IMR-90 (cell line): ENCODE measurements at regions not wholly inside any gene's neighbourhood (a gene's known extent, or its start where the extent isn't known, plus 50 kb on each side); places are given as distances from the start of the nearest gene placed in this dataset.

Experiments
- ATAC-seq: fragments of 200-7000 bp; cut with Tn5 transposase; 2 replicates; pipeline ENCODE4 v1.9.1; 2020; ENCODE audit warnings: low read depth, mild to moderate bottlenecking, moderate library complexity
- BruUV-seq: library from RNA; stranded (reverse); fragments of 400-500 nt; replicated peaks from 2 replicates; lab custom pipeline; 2021; lab: Mats Ljungman, UMichigan
- CTCF ChIA-PET: fragments of 300-600 bp; formaldehyde crosslinking; extraction: SDS; loops from one replicate; lab custom pipeline; 2021; ENCODE audit warnings: antibody characterized with exemption; lab: Yijun Ruan, JAX
- POLR2A ChIA-PET: fragments of 300-600 bp; sonication (Branson Sonifier 250); formaldehyde crosslinking; loops from one replicate; lab custom pipeline; 2022; ENCODE audit warnings: antibody characterized with exemption; ENCODE audit not compliant: unreplicated experiment; lab: Charles Lee
- DNase-seq: peaks from one replicate; pipeline ENCODE4 v3.0.0; 2013
- H2AFZ ChIP-seq: replicated peaks from 2 replicates; pipeline ENCODE3; 2013; ENCODE audit warnings: low read length, mild to moderate bottlenecking; ENCODE audit not compliant: poor library complexity
- H2AK5ac ChIP-seq: 2 replicates; pipeline ENCODE4 v1.6.1; 2013; ENCODE audit warnings: low read depth, low read length, inconsistent platforms
- H2AK9ac ChIP-seq: replicated peaks from 2 replicates; pipeline ENCODE3; 2013; ENCODE audit warnings: mild to moderate bottlenecking, low read depth, low read length, moderate library complexity; ENCODE audit not compliant: poor library complexity
- H2BK120ac ChIP-seq: 2 replicates; pipeline ENCODE4 v1.6.1; 2013; ENCODE audit warnings: low read depth, low read length, inconsistent platforms
- H2BK15ac ChIP-seq: 3 replicates; pipeline ENCODE4 v1.6.1; 2013; ENCODE audit warnings: low read depth, low read length, inconsistent platforms
- H2BK20ac ChIP-seq: 2 replicates; pipeline ENCODE4 v1.6.1; 2013; ENCODE audit warnings: low read depth, mild to moderate bottlenecking, inconsistent platforms, low read length, moderate library complexity
- H2BK5ac ChIP-seq: 2 replicates; pipeline ENCODE4 v1.6.1; 2013; ENCODE audit warnings: mild to moderate bottlenecking, low read depth, low read length, inconsistent platforms; ENCODE audit not compliant: poor library complexity, severe bottlenecking
- H3K14ac ChIP-seq: replicated peaks from 2 replicates; pipeline ENCODE4 v1.6.1; 2013; ENCODE audit warnings: low read depth, low read length, inconsistent platforms
- H3K18ac ChIP-seq: 2 replicates; pipeline ENCODE4 v1.6.1; 2013; ENCODE audit warnings: low read depth, low read length, control low read depth
- H3K23ac ChIP-seq: 2 replicates; pipeline ENCODE4 v1.6.1; 2013; ENCODE audit warnings: low read depth, low read length, inconsistent platforms
- H3K27ac ChIP-seq: 2 replicates; pipeline ENCODE4 v1.5.1; 2013; ENCODE audit warnings: mild to moderate bottlenecking, control low read depth, low read length; ENCODE audit not compliant: insufficient read depth
- H3K27me3 ChIP-seq: 2 replicates; pipeline ENCODE4 v1.6.1; 2013; ENCODE audit warnings: low read length; ENCODE audit not compliant: control insufficient read depth, insufficient read depth
- H3K36me3 ChIP-seq: 2 replicates; pipeline ENCODE4 v1.6.1; 2013; ENCODE audit warnings: low read length, mixed read lengths; ENCODE audit not compliant: control insufficient read depth, insufficient read depth
- H3K4ac ChIP-seq: 2 replicates; pipeline ENCODE4 v1.6.1; 2013; ENCODE audit warnings: low read depth, low read length, inconsistent platforms
- H3K4me1 ChIP-seq: 2 replicates; pipeline ENCODE4 v1.6.1; 2013; ENCODE audit warnings: low read length, mixed read lengths; ENCODE audit not compliant: control insufficient read depth, insufficient read depth
- H3K4me2 ChIP-seq: 2 replicates; pipeline ENCODE4 v1.6.1; 2013; ENCODE audit warnings: low read depth, mild to moderate bottlenecking, control low read depth, low read length, moderate library complexity
- H3K4me3 ChIP-seq: 2 replicates; pipeline ENCODE4 v1.5.1; 2013; ENCODE audit warnings: low read depth, mild to moderate bottlenecking, control low read depth, low read length, moderate library complexity; ENCODE audit not compliant: insufficient read depth
- H3K56ac ChIP-seq: 2 replicates; pipeline ENCODE4 v1.6.1; 2013; ENCODE audit warnings: low read length, inconsistent platforms; ENCODE audit not compliant: insufficient read depth; ENCODE audit errors: extremely low read depth
- H3K79me1 ChIP-seq, 2 experiments: 2 replicates each; pipeline ENCODE4 v1.6.1; 2013; ENCODE audit warnings: low read length in 2 of 2, inconsistent platforms in 1 of 2, low read depth in 1 of 2
- H3K9ac ChIP-seq: 2 replicates; pipeline ENCODE4 v1.6.1; 2013; ENCODE audit warnings: low read depth, low read length, control low read depth
- H3K9me1 ChIP-seq: 2 replicates; pipeline ENCODE4 v1.6.1; 2013; ENCODE audit warnings: low read length, inconsistent platforms; ENCODE audit not compliant: insufficient read depth
- H3K9me3 ChIP-seq: 2 replicates; pipeline ENCODE4 v1.6.1; 2013; ENCODE audit warnings: low read length; ENCODE audit not compliant: control insufficient read depth, insufficient read depth
- H4K20me1 ChIP-seq: 2 replicates; pipeline ENCODE4 v1.6.1; 2013; ENCODE audit warnings: low read length, inconsistent platforms; ENCODE audit not compliant: insufficient read depth
- H4K5ac ChIP-seq: 2 replicates; pipeline ENCODE4 v1.6.1; 2013; ENCODE audit warnings: mild to moderate bottlenecking, low read depth, low read length, control low read depth
- H4K8ac ChIP-seq, 2 experiments: 2 replicates each; pipeline ENCODE4 v1.6.1; 2013; ENCODE audit warnings: low read depth in 2 of 2, low read length in 2 of 2, control low read depth in 1 of 2, inconsistent platforms in 1 of 2
- H4K91ac ChIP-seq: 2 replicates; pipeline ENCODE4 v1.6.1; 2013; ENCODE audit warnings: low read depth, low read length, inconsistent platforms; ENCODE audit not compliant: insufficient read depth
- CEBPB ChIP-seq: IDR thresholded peaks from 2 replicates; pipeline ENCODE4 v1.6.1; 2012; ENCODE audit warnings: low read depth, low read length, improper control_type of control experiment
- CHD1 ChIP-seq: IDR thresholded peaks from 2 replicates; pipeline ENCODE4 v1.6.1; 2012; ENCODE audit warnings: low read depth, low read length, improper control_type of control experiment
- CTCF ChIP-seq: conservative IDR thresholded peaks from 2 replicates; pipeline ENCODE4 v1.5.1; 2012; ENCODE audit warnings: mild to moderate bottlenecking, low read depth, low read length, improper control_type of control experiment
- FOS ChIP-seq: fragments of 150-350 bp; IDR thresholded peaks from 2 replicates; pipeline ENCODE4 v1.6.1; 2016; ENCODE audit warnings: low read depth, low read length
- MAFK ChIP-seq: IDR thresholded peaks from 2 replicates; pipeline ENCODE4 v1.6.1; 2012; ENCODE audit warnings: low read depth, low read length, improper control_type of control experiment
- MAZ ChIP-seq: IDR thresholded peaks from 2 replicates; pipeline ENCODE4 v1.6.1; 2012; ENCODE audit warnings: low read depth, mild to moderate bottlenecking, low read length, improper control_type of control experiment, moderate library complexity, borderline replicate concordance
- NFE2L2 ChIP-seq: fragments of 150-350 bp; IDR thresholded peaks from 2 replicates; pipeline ENCODE4 v1.6.1; 2016; ENCODE audit warnings: low read depth, mild to moderate bottlenecking, low read length
- RAD21 ChIP-seq: IDR thresholded peaks from 2 replicates; pipeline ENCODE4 v1.6.1; 2012; ENCODE audit warnings: low read length, improper control_type of control experiment
- RCOR1 ChIP-seq: IDR thresholded peaks from 2 replicates; pipeline ENCODE4 v1.6.1; 2012; ENCODE audit warnings: mild to moderate bottlenecking, low read length, improper control_type of control experiment; ENCODE audit not compliant: insufficient replicate concordance
- SMC3 ChIP-seq: fragments of 150-350 bp; IDR thresholded peaks from 2 replicates; pipeline ENCODE4 v1.6.1; 2016; ENCODE audit warnings: low read depth, mild to moderate bottlenecking, antibody characterized with exemption, low read length, moderate library complexity
- WGBS, 2 experiments: methylation state at CpG; one replicate each; pipeline versions ENCODE4 v1.1.5 to v1.1.7; 2013; ENCODE audit warnings: missing lambda C conversion rate in 2 of 2; ENCODE audit not compliant: insufficient read length in 1 of 2; ENCODE audit errors: extremely low coverage in 2 of 2; 5-methylcytosine and 5-hydroxymethylcytosine counted together
- dilution Hi-C: fragments of 300-500 bp; cut with HindIII; formaldehyde crosslinking; loops from one replicate; pipeline ENCODE4 v1.14.3; 2018; ENCODE audit warnings: low sequenced_read_pairs; ENCODE audit not compliant: unreplicated experiment
- in situ Hi-C: fragments of 300-500 bp; cut with MboI; formaldehyde crosslinking; loops from 3 replicates; pipeline ENCODE4 v1.14.3; 2019; ENCODE audit warnings: low sequenced_read_pairs, inconsistent platforms, mixed read lengths
- intact Hi-C: fragments of 100-400 bp; cut with micrococcal nuclease; formaldehyde crosslinking; loops from 2 replicates; pipeline ENCODE4 v1.10.0; 2022

DNA sequence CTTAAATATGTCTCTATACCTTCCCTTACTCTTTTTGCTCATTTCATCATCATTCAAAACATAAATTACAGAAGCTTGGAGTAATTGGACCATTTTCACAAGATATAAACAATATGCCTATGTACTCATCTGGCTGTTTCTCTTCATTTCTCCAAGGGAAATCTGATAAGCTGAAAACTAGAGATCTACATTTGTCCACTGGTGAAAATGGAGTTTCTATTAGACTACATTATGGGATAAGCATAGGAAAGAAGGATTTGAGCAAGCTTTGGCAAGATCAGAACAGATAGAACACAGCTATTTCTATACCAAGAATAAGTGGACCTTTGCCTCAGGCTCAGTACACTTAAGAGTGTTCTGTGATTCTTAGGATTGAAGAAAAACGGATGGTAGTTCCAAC is 404.4 kb downstream of the GASK1B start:
- no peak overlapping the region for H3K18ac ChIP-seq

More for the DNA sequence above, 404.4 kb downstream of the GASK1B start:
- DNase-seq: no peak
- no CpG with 5 or more reads among the region's 1 CpG for WGBS, 2 experiments
- no TSS peak for BruUV-seq
- H4K91ac ChIP-seq: no peak overlapping the region
- intact Hi-C loops: no loop called here
- in situ Hi-C loops: no loop called here
- no peaks in the 10 kb centered on the region for H3K36me3 ChIP-seq
- H3K4ac ChIP-seq: no peak overlapping the region
- H3K14ac ChIP-seq: no peak overlapping the region
- POLR2A ChIA-PET: no interaction called here
- H4K20me1 ChIP-seq: no peaks in the 10 kb centered on the region
- no peak overlapping the region for H2AFZ ChIP-seq
- H2BK20ac ChIP-seq: no peak overlapping the region
- no peak overlapping the region for H3K4me3 ChIP-seq
- no peak overlapping the region for H3K27ac ChIP-seq
- no peaks in the 10 kb centered on the region for H3K4me1 ChIP-seq
- H2BK120ac ChIP-seq: no peak overlapping the region
- ATAC-seq: no peak
- no peaks in the 10 kb centered on the region for H3K27me3 ChIP-seq
- no peak overlapping the region for H3K23ac ChIP-seq
- H3K9ac ChIP-seq: no peak overlapping the region
- no peak overlapping the region for H3K4me2 ChIP-seq
- no peaks in the 10 kb centered on the region; the same call in 1 of the 2 replicates for H3K9me3 ChIP-seq
- H3K56ac ChIP-seq: no peak overlapping the region
- no peaks in the 10 kb centered on the region for H3K9me1 ChIP-seq
- no peak overlapping the region for H4K8ac ChIP-seq
- no peak overlapping the region for H4K5ac ChIP-seq
- H2AK5ac ChIP-seq: no peak overlapping the region
- H3K79me1 ChIP-seq: no peaks in the 10 kb centered on the region
- TF ChIP-seq CEBPB (no peak), MAFK (no peak), RAD21 (no peak), RCOR1 (no peak), FOS (no peak), CTCF (no peak), SMC3 (no peak), MAZ (no peak), CHD1 (no peak), NFE2L2 (no peak)
- dilution Hi-C loops: no loop called here
- no peak overlapping the region for H2BK15ac ChIP-seq
- H2BK5ac ChIP-seq: no peak overlapping the region
- CTCF ChIA-PET: no interaction called here
- H2AK9ac ChIP-seq: no peak overlapping the region
